Transverse colon (tissue), 4 donors: ENCODE measurements at regions not wholly inside any gene's neighbourhood (a gene's known extent, or its start where the extent isn't known, plus 50 kb on each side); places are given as distances from the start of the nearest gene placed in this dataset.

Experiments
- EP300 ChIP-seq: sonication (generic); formaldehyde crosslinking; IDR thresholded peaks from one replicate; pipeline ENCODE4 v1.6.1; 2017; ENCODE audit warnings: antibody characterized with exemption, low read depth
- POLR2A ChIP-seq: fragments of 450-650 bp; IDR thresholded peaks from one replicate; pipeline ENCODE4 v1.6.1; 2016; ENCODE audit warnings: antibody characterized with exemption, mild to moderate bottlenecking, moderate library complexity
- POLR2AphosphoS5 ChIP-seq, 3 donors: sonication (generic); formaldehyde crosslinking; IDR thresholded peaks; one replicate each; pipeline ENCODE4 v1.6.1; 2016; ENCODE audit warnings: antibody characterized with exemption in 3 of 3
- TF ChIP-seq, protein P1 (sequence below), 5 experiments: fragments of 200-600 bp in 3 of 5; fragments of 450-650 bp in 2 of 5; sonication (generic) in 3 of 5; IDR thresholded peaks; 1 replicate in 2 of 5; 2 replicates in 3 of 5; pipeline ENCODE4 v1.5.1; 2016 to 2017; ENCODE audit warnings: antibody characterized with exemption in 5 of 5, inconsistent platforms in 3 of 5, mild to moderate bottlenecking in 2 of 5, moderate library complexity in 1 of 5

DNA sequence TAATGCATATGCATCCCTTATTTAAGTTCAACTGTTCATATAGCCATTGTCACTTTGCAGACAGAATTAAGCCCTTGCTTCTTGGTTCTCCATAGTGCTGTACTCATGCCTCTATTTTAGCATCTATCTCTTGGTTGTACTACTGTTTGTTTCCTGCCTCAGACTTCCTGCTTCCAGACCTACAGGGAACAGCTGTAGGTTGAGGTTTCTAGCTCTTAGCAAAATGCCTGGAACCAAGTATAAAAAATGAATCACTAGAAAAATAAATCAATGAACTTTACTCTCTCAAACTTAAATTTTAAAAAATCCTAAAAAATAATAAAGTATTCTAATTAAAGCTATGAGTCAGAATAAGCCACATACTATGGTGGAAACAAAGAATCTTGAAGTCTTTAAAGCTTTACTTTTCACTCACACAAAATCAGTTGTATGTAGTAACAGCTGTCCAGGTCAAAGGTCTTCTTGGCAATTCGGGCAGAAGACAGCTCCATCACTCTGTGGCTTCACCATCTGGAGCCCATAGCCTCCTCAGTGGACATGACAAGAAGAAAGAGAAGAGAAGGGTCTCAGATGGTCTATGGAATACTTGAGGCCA lies 1228.1 kb upstream of the GYPC start:
- TF ChIP-seq, protein P1, sequence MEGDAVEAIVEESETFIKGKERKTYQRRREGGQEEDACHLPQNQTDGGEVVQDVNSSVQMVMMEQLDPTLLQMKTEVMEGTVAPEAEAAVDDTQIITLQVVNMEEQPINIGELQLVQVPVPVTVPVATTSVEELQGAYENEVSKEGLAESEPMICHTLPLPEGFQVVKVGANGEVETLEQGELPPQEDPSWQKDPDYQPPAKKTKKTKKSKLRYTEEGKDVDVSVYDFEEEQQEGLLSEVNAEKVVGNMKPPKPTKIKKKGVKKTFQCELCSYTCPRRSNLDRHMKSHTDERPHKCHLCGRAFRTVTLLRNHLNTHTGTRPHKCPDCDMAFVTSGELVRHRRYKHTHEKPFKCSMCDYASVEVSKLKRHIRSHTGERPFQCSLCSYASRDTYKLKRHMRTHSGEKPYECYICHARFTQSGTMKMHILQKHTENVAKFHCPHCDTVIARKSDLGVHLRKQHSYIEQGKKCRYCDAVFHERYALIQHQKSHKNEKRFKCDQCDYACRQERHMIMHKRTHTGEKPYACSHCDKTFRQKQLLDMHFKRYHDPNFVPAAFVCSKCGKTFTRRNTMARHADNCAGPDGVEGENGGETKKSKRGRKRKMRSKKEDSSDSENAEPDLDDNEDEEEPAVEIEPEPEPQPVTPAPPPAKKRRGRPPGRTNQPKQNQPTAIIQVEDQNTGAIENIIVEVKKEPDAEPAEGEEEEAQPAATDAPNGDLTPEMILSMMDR (IDR thresholded peaks at IDR 0.05): no peak
- TF ChIP-seq POLR2A (no peak), POLR2AphosphoS5 (IDR thresholded peaks at IDR 0.05) (no peak), EP300 (no peak)
